Central memory CD4-positive, alpha-beta T cell (primary cell): ENCODE measurements at regions not wholly inside any gene's neighbourhood (a gene's known extent, or its start where the extent isn't known, plus 50 kb on each side); places are given as distances from the start of the nearest gene placed in this dataset.
"Not testable (repeated sequence)": the region's sequence is repeated elsewhere in the genome, so short reads cannot be mapped to it uniquely, and the experiment has no call there.

Source experiments
- DNase-seq: peaks from one replicate; pipeline ENCODE4 v3.0.0; 2022

GRCh38 chrX:109782994-109783700 lies 50.1 kb upstream of the ACSL4 start:
- DNase-seq, result no peak

- no peak for DNase-seq
Measured at GRCh38 chrX:109783701-109784079, 50.6 kb upstream of the ACSL4 start.

- no peak for DNase-seq
Measured at GRCh38 chrX:109785053-109785452, 52.0 kb upstream of the ACSL4 start.

GRCh38 chrX:109790511-109790910 lies 57.5 kb upstream of the ACSL4 start:
- DNase-seq, result not testable (repeated sequence)

- no peak for DNase-seq
Measured at GRCh38 chrX:109793191-109793590, 60.1 kb upstream of the ACSL4 start.

- no peak for DNase-seq
Measured at GRCh38 chrX:109795682-109796081, 62.6 kb upstream of the ACSL4 start.

- no peak for DNase-seq
Measured at GRCh38 chrX:109797311-109797975, 64.4 kb upstream of the ACSL4 start.

GRCh38 chrX:109812236-109812635 lies 79.2 kb upstream of the ACSL4 start:
- DNase-seq, result no peak

- DNase-seq, result no peak
Measured at GRCh38 chrX:109813236-109813635, 80.2 kb upstream of the ACSL4 start.

- DNase-seq, result no peak
Measured at GRCh38 chrX:109818976-109819375, 85.9 kb upstream of the ACSL4 start.

- no peak for DNase-seq
Measured at GRCh38 chrX:109822861-109823260, 89.8 kb upstream of the ACSL4 start.

GRCh38 chrX:109826954-109827708 lies 94.1 kb upstream of the ACSL4 start:
- no peak for DNase-seq

GRCh38 chrX:109827772-109828171 lies 94.7 kb upstream of the ACSL4 start:
- DNase-seq, result no peak

GRCh38 chrX:109830157-109830703 lies 97.2 kb upstream of the ACSL4 start:
- no peak for DNase-seq

GRCh38 chrX:109830704-109831206 lies 97.7 kb upstream of the ACSL4 start:
- DNase-seq, result no peak

GRCh38 chrX:109831326-109831985 lies 98.4 kb upstream of the ACSL4 start:
- no peak for DNase-seq

- no peak for DNase-seq
Measured at GRCh38 chrX:109839694-109840567, 106.9 kb upstream of the ACSL4 start.

- no peak for DNase-seq
Measured at GRCh38 chrX:109840585-109840984, 107.5 kb upstream of the ACSL4 start.

- DNase-seq, result no peak
Measured at GRCh38 chrX:109841257-109841656, 108.2 kb upstream of the ACSL4 start.

- DNase-seq, result no peak
Measured at GRCh38 chrX:109841869-109842579, 109.0 kb upstream of the ACSL4 start.

- no peak for DNase-seq
Measured at GRCh38 chrX:109842611-109843010, 109.6 kb upstream of the ACSL4 start.
